ENCODE measurements at regions not wholly inside any gene's neighbourhood (a gene's known extent, or its start where the extent isn't known, plus 50 kb on each side); places are given as distances from the start of the nearest gene placed in this dataset.

GRCh38 chr2:7933672-7934071 lies 748.2 kb upstream of the ID2 start:
- TF ChIP-seq POLR2A (IDR thresholded peaks at IDR 0.05) (no peak), CTCF (IDR thresholded peaks at IDR 0.05) (no peak)
